B cell (primary cell): ENCODE measurements at regions not wholly inside any gene's neighbourhood (a gene's known extent, or its start where the extent isn't known, plus 50 kb on each side); places are given as distances from the start of the nearest gene placed in this dataset.

Experiments
- ATAC-seq: fragments of 200-7000 bp; cut with Tn5 transposase; one replicate; pipeline ENCODE4 v1.10.0; 2021; ENCODE audit warnings: low read depth, mild to moderate bottlenecking, moderate number of reproducible peaks, moderate library complexity
- CTCF ChIA-PET: fragments of 350-600 bp; sonication (Branson Sonifier 250); formaldehyde crosslinking; loops from one replicate; lab custom pipeline; 2021; ENCODE audit warnings: antibody characterized with exemption, inconsistent platforms; lab: Charles Lee
- POLR2A ChIA-PET: fragments of 350-600 bp; sonication (Branson Sonifier 250); formaldehyde crosslinking; loops from one replicate; lab custom pipeline; 2021; ENCODE audit warnings: antibody characterized with exemption; lab: Charles Lee
- DNase-seq: peaks from one replicate; pipeline ENCODE4 v3.0.0; 2013
- H2AFZ ChIP-seq: 2 replicates; pipeline ENCODE4 v1.6.1; 2012; ENCODE audit warnings: mild to moderate bottlenecking, low read depth, low read length; ENCODE audit not compliant: insufficient read depth, poor library complexity, severe bottlenecking
- H3K27ac ChIP-seq, 2 donors: 1 replicate in 1 of 2; 2 replicates in 1 of 2; pipeline ENCODE4 v1.5.1; 2012 to 2013; ENCODE audit warnings: low read length in 2 of 2, mild to moderate bottlenecking in 2 of 2, moderate library complexity in 1 of 2
- H3K27me3 ChIP-seq, 4 experiments: fragments of 200-600 bp in 1 of 4; sonication (generic) in 1 of 4; replicated peaks in 1 of 4; 1 replicate in 2 of 4; 2 replicates in 2 of 4; pipeline versions ENCODE4 v1.6.1 to v1.7.0; 2013 to 2016; ENCODE audit warnings: low read length in 3 of 4, mild to moderate bottlenecking in 2 of 4, mixed read lengths in 1 of 4, moderate library complexity in 1 of 4; ENCODE audit not compliant: insufficient read depth in 4 of 4, control insufficient read depth in 3 of 4; ENCODE audit errors: control extremely low read depth in 1 of 4
- H3K36me3 ChIP-seq, 2 experiments: replicated peaks in 1 of 2; 1 replicate in 1 of 2; 2 replicates in 1 of 2; pipeline versions ENCODE4 v1.6.1 to v1.7.1; 2013; ENCODE audit warnings: low read length in 1 of 2; ENCODE audit not compliant: insufficient read depth in 2 of 2, control insufficient read depth in 1 of 2; ENCODE audit errors: control extremely low read depth in 1 of 2, extremely low read depth in 1 of 2
- H3K4me1 ChIP-seq, 2 donors: fragments of 200-600 bp in 1 of 2; sonication (generic) in 1 of 2; 1 replicate in 1 of 2; 2 replicates in 1 of 2; pipeline versions ENCODE4 v1.5.1 to v1.6.1; 2013 to 2017; ENCODE audit warnings: low read length in 2 of 2; ENCODE audit not compliant: control insufficient read depth in 2 of 2, insufficient read depth in 2 of 2
- H3K4me2 ChIP-seq: replicated peaks from 2 replicates; pipeline ENCODE3; 2012; ENCODE audit warnings: mild to moderate bottlenecking, low read depth, low read length; ENCODE audit not compliant: poor library complexity, severe bottlenecking
- H3K4me3 ChIP-seq, 5 experiments: fragments of 200-600 bp in 1 of 5; sonication (generic) in 1 of 5; 1 replicate in 3 of 5; 2 replicates in 2 of 5; pipeline versions ENCODE4 v1.5.1 to v1.7.0; 2011 to 2016; ENCODE audit warnings: low read length in 4 of 5, mild to moderate bottlenecking in 4 of 5, low read depth in 2 of 5, control low read depth in 1 of 5, moderate library complexity in 1 of 5; ENCODE audit not compliant: insufficient read depth in 1 of 5; ENCODE audit errors: control extremely low read depth in 1 of 5, extremely low read depth in 1 of 5
- H3K79me2 ChIP-seq: fragments of 200-600 bp; sonication (generic); one replicate; pipeline ENCODE4 v1.6.0; 2016; ENCODE audit warnings: low read length; ENCODE audit not compliant: control insufficient read depth, insufficient read depth
- H3K9ac ChIP-seq: fragments of 200-600 bp; sonication (generic); 2 replicates; pipeline ENCODE4 v1.6.1; 2017; ENCODE audit warnings: mild to moderate bottlenecking, low read length, moderate library complexity
- H3K9me3 ChIP-seq, 3 donors: one replicate each; pipeline versions ENCODE4 v1.6.1 to v1.7.1; 2013; ENCODE audit warnings: low read length in 2 of 3; ENCODE audit not compliant: control insufficient read depth in 2 of 3, insufficient read depth in 1 of 3; ENCODE audit errors: control extremely low read depth in 1 of 3
- H4K20me1 ChIP-seq: 2 replicates; pipeline ENCODE4 v1.6.0; 2012; ENCODE audit warnings: mild to moderate bottlenecking, low read length; ENCODE audit not compliant: insufficient read depth, control insufficient read depth, poor library complexity, severe bottlenecking
- H3K27ac Mint-ChIP-seq: one replicate; pipeline ENCODE4 v1.8.0; 2021; ENCODE audit warnings: mixed read lengths
- H3K27me3 Mint-ChIP-seq: one replicate; pipeline ENCODE4 v1.8.0; 2021; ENCODE audit warnings: mixed read lengths
- H3K4me1 Mint-ChIP-seq: one replicate; pipeline ENCODE4 v1.8.0; 2021; ENCODE audit warnings: mixed read lengths
- H3K4me3 Mint-ChIP-seq: one replicate; pipeline ENCODE4 v1.8.0; 2021; ENCODE audit warnings: mixed read lengths
- H3K9me3 Mint-ChIP-seq: one replicate; pipeline ENCODE4 v1.8.0; 2022; ENCODE audit warnings: mixed read lengths; ENCODE audit not compliant: insufficient read depth
- EZH2 ChIP-seq: IDR thresholded peaks from 2 replicates; pipeline ENCODE4 v1.6.1; 2012; ENCODE audit warnings: borderline replicate concordance, low read depth, mild to moderate bottlenecking, moderate library complexity, low read length; ENCODE audit not compliant: insufficient read depth, poor library complexity, severe bottlenecking
- WGBS: methylation state at CpG from one replicate; pipeline ENCODE4 v1.1.5; 2013; ENCODE audit warnings: missing lambda C conversion rate; ENCODE audit not compliant: insufficient coverage; 5-methylcytosine and 5-hydroxymethylcytosine counted together
- intact Hi-C: fragments of 100-400 bp; cut with micrococcal nuclease; formaldehyde crosslinking; loops from one replicate; pipeline ENCODE4 v1.10.0; 2022
- TF ChIP-seq, protein P1 (sequence below): fragments of 200-600 bp; IDR thresholded peaks from one replicate; pipeline ENCODE4 v1.8.0; 2022; ENCODE audit warnings: antibody characterized with exemption, mild to moderate bottlenecking

- peaks cover 0 to 12% (median 6%) of the 10 kb centered on the region in 3 donors for H3K9me3 ChIP-seq
- no peak overlapping the region for H3K27ac ChIP-seq
- no peak for TF ChIP-seq EZH2
- TF ChIP-seq, protein P1, sequence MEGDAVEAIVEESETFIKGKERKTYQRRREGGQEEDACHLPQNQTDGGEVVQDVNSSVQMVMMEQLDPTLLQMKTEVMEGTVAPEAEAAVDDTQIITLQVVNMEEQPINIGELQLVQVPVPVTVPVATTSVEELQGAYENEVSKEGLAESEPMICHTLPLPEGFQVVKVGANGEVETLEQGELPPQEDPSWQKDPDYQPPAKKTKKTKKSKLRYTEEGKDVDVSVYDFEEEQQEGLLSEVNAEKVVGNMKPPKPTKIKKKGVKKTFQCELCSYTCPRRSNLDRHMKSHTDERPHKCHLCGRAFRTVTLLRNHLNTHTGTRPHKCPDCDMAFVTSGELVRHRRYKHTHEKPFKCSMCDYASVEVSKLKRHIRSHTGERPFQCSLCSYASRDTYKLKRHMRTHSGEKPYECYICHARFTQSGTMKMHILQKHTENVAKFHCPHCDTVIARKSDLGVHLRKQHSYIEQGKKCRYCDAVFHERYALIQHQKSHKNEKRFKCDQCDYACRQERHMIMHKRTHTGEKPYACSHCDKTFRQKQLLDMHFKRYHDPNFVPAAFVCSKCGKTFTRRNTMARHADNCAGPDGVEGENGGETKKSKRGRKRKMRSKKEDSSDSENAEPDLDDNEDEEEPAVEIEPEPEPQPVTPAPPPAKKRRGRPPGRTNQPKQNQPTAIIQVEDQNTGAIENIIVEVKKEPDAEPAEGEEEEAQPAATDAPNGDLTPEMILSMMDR: no peak
- peaks cover 53% of the 10 kb centered on the region for H3K4me1 Mint-ChIP-seq
- H3K4me1 ChIP-seq: peaks cover 48 to 52% of the 10 kb centered on the region in 2 donors
- 100% methylated on average over 1 of the region's 2 CpGs for WGBS
- H4K20me1 ChIP-seq: no peaks in the 10 kb centered on the region
- no peaks in the 10 kb centered on the region for H3K36me3 ChIP-seq
- ATAC-seq (no peak), DNase-seq (no peak)
- H3K27me3 ChIP-seq: peaks cover 0 to 4% (median 1%) of the 10 kb centered on the region in 4 experiments
- H3K9ac ChIP-seq: no peak overlapping the region
- no peak overlapping the region for H3K4me3 ChIP-seq
- no peak overlapping the region for H2AFZ ChIP-seq
- ChIA-PET POLR2A (no interaction called here), CTCF (interaction anchor here (1.2 kb wide), 1 partner anchor 1069 kb away, joined by 3 read pairs; no protein-coding TSS in a partner anchor)
- no peak overlapping the region for H3K27ac Mint-ChIP-seq
- H3K9me3 Mint-ChIP-seq: peaks cover 4% of the 10 kb centered on the region
- peaks cover 16% of the 10 kb centered on the region for H3K27me3 Mint-ChIP-seq
- no peak overlapping the region for H3K4me3 Mint-ChIP-seq
- H3K79me2 ChIP-seq: no peaks in the 10 kb centered on the region
- no peak overlapping the region for H3K4me2 ChIP-seq
- intact Hi-C loops: no loop called here
Observed at GRCh38 chr15:70531576-70531975, 231.8 kb downstream of the UACA start.

DNA sequence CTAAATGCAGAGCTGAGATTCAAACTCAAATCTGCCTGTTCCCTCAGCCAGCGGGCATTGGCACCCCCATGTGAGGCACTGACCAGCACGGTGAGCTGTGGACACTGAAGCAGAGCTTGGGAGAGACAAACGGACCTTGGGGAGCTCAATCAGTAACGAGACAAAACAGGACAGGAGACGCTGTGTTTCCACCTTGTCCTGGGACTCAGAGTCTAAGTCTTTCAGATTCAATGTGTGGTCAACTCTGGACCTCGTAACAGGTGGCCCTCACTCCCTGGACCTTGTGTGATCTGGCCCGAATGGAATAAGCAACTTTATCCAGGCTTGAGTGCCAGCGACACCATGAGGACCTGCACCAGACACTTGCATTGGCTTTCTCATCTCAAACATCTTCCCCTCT lies 232.5 kb downstream of the UACA start:
- TF ChIP-seq, protein P1: no peak
- TF ChIP-seq EZH2: no peak
- Histone ChIP-seq H3K9me3 (peaks cover 0 to 12% (median 6%) of the 10 kb centered on the region in 3 donors), H3K27me3 (peaks cover 0 to 4% (median 0%) of the 10 kb centered on the region in 4 experiments), H4K20me1 (no peaks in the 10 kb centered on the region), H3K4me1 (peaks cover 51 to 56% of the 10 kb centered on the region in 2 donors), H3K36me3 (no peaks in the 10 kb centered on the region), H3K4me2 (no peak overlapping the region), H3K4me3 (no peak overlapping the region), H3K27ac (no peak overlapping the region), H3K9ac (no peak overlapping the region), H3K79me2 (no peaks in the 10 kb centered on the region), H2AFZ (no peak overlapping the region)
- peaks cover 56% of the 10 kb centered on the region for H3K4me1 Mint-ChIP-seq
- peaks cover 4% of the 10 kb centered on the region for H3K9me3 Mint-ChIP-seq
- no peak overlapping the region for H3K4me3 Mint-ChIP-seq
- 93% methylated on average over 8 of the region's 8 CpGs for WGBS
- H3K27ac Mint-ChIP-seq: no peak overlapping the region
- ATAC-seq (no peak), DNase-seq (no peak)
- POLR2A ChIA-PET: interaction anchor here (0.9 kb wide), 1 partner anchor 11 kb away, joined by 3 read pairs; no protein-coding TSS in a partner anchor
- CTCF ChIA-PET: interaction anchor here (1.2 kb wide), 1 partner anchor 1068 kb away, joined by 3 read pairs; no protein-coding TSS in a partner anchor
- H3K27me3 Mint-ChIP-seq: peaks cover 11% of the 10 kb centered on the region
- intact Hi-C loops: no loop called here
